ENCODE measurements at regions not wholly inside any gene's neighbourhood (a gene's known extent, or its start where the extent isn't known, plus 50 kb on each side); places are given as distances from the start of the nearest gene placed in this dataset.

GRCh38 chr1:185401019-185401418 is 84.0 kb upstream of the IVNS1ABP start:
- TF ChIP-seq CTCF (IDR thresholded peaks at IDR 0.05; ENCODE audit: extremely low read depth in 1 of 2, insufficient read depth in 1 of 2, low read depth in 1 of 2, low read length in 2 of 2) (no peak), MAX (IDR thresholded peaks at IDR 0.05; ENCODE audit: insufficient read depth, insufficient read length) (no peak), EZH2 (IDR thresholded peaks at IDR 0.05; ENCODE audit: borderline replicate concordance, low read depth, low read length, severe bottlenecking) (no peak), POLR2A (IDR thresholded peaks at IDR 0.05; ENCODE audit: low read depth, low read length) (no peak), POLR2AphosphoS5 (IDR thresholded peaks at IDR 0.05; ENCODE audit: insufficient read depth, low read depth, low read length) (no peak), MYC (IDR thresholded peaks at IDR 0.05; ENCODE audit: low read depth, low read length) (no peak)

Measured in endothelial cell of umbilical vein (primary cell).